ENCODE measurements at regions not wholly inside any gene's neighbourhood (a gene's known extent, or its start where the extent isn't known, plus 50 kb on each side); places are given as distances from the start of the nearest gene placed in this dataset.

GRCh38 chr17:77476006-77476405 lies 335.2 kb downstream of the SEC14L1 start:
- Histone ChIP-seq H3K4me3 (ENCODE audit: low read depth, low read length) (no peak overlapping the region), H3K27me3 (ENCODE audit: control insufficient read depth, insufficient read depth, low read length) (no peaks in the 10 kb centered on the region), H3K36me3 (ENCODE audit: control insufficient read depth, insufficient read depth, low read length) (no peaks in the 10 kb centered on the region)
- TF ChIP-seq CTCF (IDR thresholded peaks at IDR 0.05; ENCODE audit: insufficient read depth, low read length, poor library complexity, severe bottlenecking) = no peak
- DNase-seq (ENCODE audit: low read depth) = no peak

GRCh38 chr17:77476498-77476897 lies 335.7 kb downstream of the SEC14L1 start:
- Histone ChIP-seq H3K27me3 (ENCODE audit: control insufficient read depth, insufficient read depth, low read length) (no peaks in the 10 kb centered on the region), H3K36me3 (ENCODE audit: control insufficient read depth, insufficient read depth, low read length) (no peaks in the 10 kb centered on the region)
- no peak for TF ChIP-seq CTCF (IDR thresholded peaks at IDR 0.05; ENCODE audit: insufficient read depth, low read length, poor library complexity, severe bottlenecking)

GRCh38 chr17:77476931-77477805 lies 336.4 kb downstream of the SEC14L1 start:
- no peak overlapping the region for H3K4me3 ChIP-seq (ENCODE audit: low read depth, low read length)
- DNase-seq (ENCODE audit: low read depth) = peak; percentile 85

More at GRCh38 chr17:77476498-77476897, 335.7 kb downstream of the SEC14L1 start:
- DNase-seq (ENCODE audit: low read depth) = no peak
- no peak overlapping the region for H3K4me3 ChIP-seq (ENCODE audit: low read depth, low read length)

GRCh38 chr17:77478281-77478680 lies 337.5 kb downstream of the SEC14L1 start:
- TF ChIP-seq CTCF (IDR thresholded peaks at IDR 0.05; ENCODE audit: insufficient read depth, low read length, poor library complexity, severe bottlenecking) = no peak
- DNase-seq (ENCODE audit: low read depth) = no peak
- Histone ChIP-seq H3K36me3 (ENCODE audit: control insufficient read depth, insufficient read depth, low read length) (no peaks in the 10 kb centered on the region), H3K4me3 (ENCODE audit: low read depth, low read length) (no peak overlapping the region), H3K27me3 (ENCODE audit: control insufficient read depth, insufficient read depth, low read length) (no peaks in the 10 kb centered on the region)

More at GRCh38 chr17:77476931-77477805, 336.4 kb downstream of the SEC14L1 start:
- Histone ChIP-seq H3K27me3 (ENCODE audit: control insufficient read depth, insufficient read depth, low read length) (no peaks in the 10 kb centered on the region), H3K36me3 (ENCODE audit: control insufficient read depth, insufficient read depth, low read length) (no peaks in the 10 kb centered on the region)
- no peak for TF ChIP-seq CTCF (IDR thresholded peaks at IDR 0.05; ENCODE audit: insufficient read depth, low read length, poor library complexity, severe bottlenecking)

- no peaks in the 10 kb centered on the region for H3K27me3 ChIP-seq (ENCODE audit: control insufficient read depth, insufficient read depth, low read length)
- no peak overlapping the region for H3K4me3 ChIP-seq (ENCODE audit: low read depth, low read length)
- peaks cover 3% of the 10 kb centered on the region for H3K36me3 ChIP-seq (ENCODE audit: control insufficient read depth, insufficient read depth, low read length)
- TF ChIP-seq CTCF (IDR thresholded peaks at IDR 0.05; ENCODE audit: insufficient read depth, low read length, poor library complexity, severe bottlenecking) = no peak
- DNase-seq (ENCODE audit: low read depth) = no peak
Observed at GRCh38 chr17:77478899-77479298, 338.1 kb downstream of the SEC14L1 start.
